Panc1 (cell line): ENCODE measurements at regions not wholly inside any gene's neighbourhood (a gene's known extent, or its start where the extent isn't known, plus 50 kb on each side); places are given as distances from the start of the nearest gene placed in this dataset.

ENCODE experiments used
- ATAC-seq: fragments of 200-7000 bp; cut with Tn5 transposase; 2 replicates; pipeline ENCODE4 v1.9.1; 2020; ENCODE audit warnings: mild to moderate bottlenecking, moderate library complexity
- BruUV-seq: library from RNA; stranded (reverse); fragments of 400-500 nt; replicated peaks from 2 replicates; lab custom pipeline; 2021; lab: Mats Ljungman, UMichigan
- CTCF ChIA-PET: fragments of 300-600 bp; sonication (Branson Sonifier 250); formaldehyde crosslinking; loops from one replicate; lab custom pipeline; 2022; ENCODE audit warnings: antibody characterized with exemption; lab: Charles Lee
- POLR2A ChIA-PET: fragments of 300-600 bp; sonication (Branson Sonifier 250); formaldehyde crosslinking; loops from one replicate; lab custom pipeline; 2022; ENCODE audit warnings: antibody characterized with exemption; lab: Charles Lee
- DNase-seq: peaks from one replicate; pipeline ENCODE4 v3.0.0-alpha.2; 2010; ENCODE audit warnings: low read depth, low spot score
- H3K27ac ChIP-seq: 2 replicates; pipeline ENCODE4 v1.5.1; 2011; ENCODE audit warnings: mild to moderate bottlenecking, low read length, inconsistent platforms
- H3K27me3 ChIP-seq: fragments of 200-500 bp; sonication (Bioruptor generic); 2 replicates; pipeline ENCODE4 v1.6.0; 2014; ENCODE audit warnings: low read length, inconsistent platforms; ENCODE audit not compliant: control insufficient read depth, insufficient read depth
- H3K36me3 ChIP-seq: fragments of 200-500 bp; sonication (Bioruptor generic); 2 replicates; pipeline ENCODE4 v1.5.1; 2014; ENCODE audit warnings: inconsistent platforms, mild to moderate bottlenecking, low read length, moderate library complexity; ENCODE audit not compliant: control insufficient read depth, insufficient read depth
- H3K4me1 ChIP-seq: 2 replicates; pipeline ENCODE4 v1.5.1; 2011; ENCODE audit warnings: inconsistent platforms, mild to moderate bottlenecking, low read length, moderate library complexity; ENCODE audit not compliant: control insufficient read depth, insufficient read depth
- H3K4me3 ChIP-seq, 2 experiments: 2 replicates each; pipeline ENCODE4 v1.5.1; 2011 to 2012; ENCODE audit warnings: low read depth in 2 of 2, low read length in 2 of 2, mild to moderate bottlenecking in 2 of 2, inconsistent platforms in 1 of 2, moderate library complexity in 1 of 2
- H3K9me3 ChIP-seq: fragments of 200-500 bp; sonication (Bioruptor generic); 2 replicates; pipeline ENCODE4 v1.5.1; 2014; ENCODE audit warnings: low read depth, mild to moderate bottlenecking, inconsistent platforms, low read length, moderate library complexity; ENCODE audit not compliant: control insufficient read depth, insufficient read depth
- CTCF ChIP-seq: fragments of 450-650 bp; IDR thresholded peaks from 2 replicates; pipeline ENCODE4 v1.5.1; 2017; ENCODE audit warnings: mild to moderate bottlenecking
- POLR2AphosphoS5 ChIP-seq: IDR thresholded peaks from 2 replicates; pipeline ENCODE4 v1.6.1; 2012; ENCODE audit warnings: mild to moderate bottlenecking, low read depth, low read length, moderate library complexity
- REST ChIP-seq, 2 experiments: IDR thresholded peaks; 2 replicates each; pipeline ENCODE4 v1.6.1; 2011 to 2012; ENCODE audit warnings: low read depth in 2 of 2, control low read depth in 1 of 2, low read length in 1 of 2, mild to moderate bottlenecking in 1 of 2, moderate library complexity in 1 of 2; ENCODE audit not compliant: insufficient read depth in 1 of 2
- SIN3A ChIP-seq: IDR thresholded peaks from 2 replicates; pipeline ENCODE4 v1.6.1; 2012; ENCODE audit warnings: low read depth, mild to moderate bottlenecking, low read length, moderate library complexity, borderline replicate concordance; ENCODE audit not compliant: insufficient read depth
- TCF7L2 ChIP-seq: IDR thresholded peaks from 2 replicates; pipeline ENCODE4 v1.6.1; 2011; ENCODE audit warnings: mild to moderate bottlenecking, low read depth, low read length, inconsistent platforms
- in situ Hi-C: cut with HindIII; loops from 2 replicates; pipeline ENCODE4 v1.10.0; 2016; ENCODE audit warnings: low sequenced_read_pairs, low pct_unique_long_range_greater_than_20kb
- intact Hi-C: fragments of 100-400 bp; cut with micrococcal nuclease; formaldehyde crosslinking; loops from one replicate; pipeline ENCODE4 v1.10.0; 2022; ENCODE audit not compliant: unreplicated experiment

- DNase-seq (no peak), ATAC-seq (no peak)
- POLR2A ChIA-PET = no interaction called here
- BruUV-seq = no TSS peak
- CTCF ChIA-PET = no interaction called here
- Histone ChIP-seq H3K27ac (no peak overlapping the region), H3K4me1 (no peaks in the 10 kb centered on the region), H3K36me3 (no peaks in the 10 kb centered on the region), H3K4me3 (no peak overlapping the region), H3K27me3 (no peaks in the 10 kb centered on the region), H3K9me3 (no peaks in the 10 kb centered on the region)
- in situ Hi-C loops = no loop called here
- TF ChIP-seq REST (IDR thresholded peaks at IDR 0.05; ENCODE audit: insufficient read depth in 1 of 2, low read depth in 2 of 2, low read length in 1 of 2) (no peak), SIN3A (no peak), CTCF (no peak), TCF7L2 (no peak), POLR2AphosphoS5 (no peak)
- intact Hi-C loops = no loop called here
Measured at GRCh38 chr5:143934821-143935220, 122.9 kb downstream of the HMHB1 start.

- no peaks in the 10 kb centered on the region for H3K36me3 ChIP-seq
- no peaks in the 10 kb centered on the region for H3K27me3 ChIP-seq
- ChIA-PET CTCF (no interaction called here), POLR2A (no interaction called here)
- no peak for ATAC-seq
- in situ Hi-C loops (no loop called here), intact Hi-C loops (no loop called here)
- no peaks in the 10 kb centered on the region for H3K4me1 ChIP-seq
- no peak overlapping the region for H3K4me3 ChIP-seq
- H3K9me3 ChIP-seq = no peaks in the 10 kb centered on the region
- no peak for TF ChIP-seq CTCF
- no peak for TF ChIP-seq REST (IDR thresholded peaks at IDR 0.05; ENCODE audit: insufficient read depth in 1 of 2, low read depth in 2 of 2, low read length in 1 of 2)
- no peak for TF ChIP-seq POLR2AphosphoS5
- no peak for TF ChIP-seq SIN3A
- TF ChIP-seq TCF7L2 = no peak
- no peak for DNase-seq
- BruUV-seq = no TSS peak
- no peak overlapping the region for H3K27ac ChIP-seq
Measured at GRCh38 chr5:143938230-143938629, 126.3 kb downstream of the HMHB1 start.
